ENCODE measurements at regions not wholly inside any gene's neighbourhood (a gene's known extent, or its start where the extent isn't known, plus 50 kb on each side); places are given as distances from the start of the nearest gene placed in this dataset.

GRCh38 chr13:104001766-104002165 is 935.5 kb upstream of the SLC10A2 start:
- TF ChIP-seq POLR2A (IDR thresholded peaks at IDR 0.05) (no peak), CTCF (IDR thresholded peaks at IDR 0.05) (no peak)
